HCT116 (cell line): ENCODE measurements at regions not wholly inside any gene's neighbourhood (a gene's known extent, or its start where the extent isn't known, plus 50 kb on each side); places are given as distances from the start of the nearest gene placed in this dataset.

ENCODE experiments used
- JUND ChIP-seq: IDR thresholded peaks from 2 replicates; pipeline ENCODE4 v1.6.1; 2012
- POLR2AphosphoS5 ChIP-seq: IDR thresholded peaks from 2 replicates; pipeline ENCODE4 v1.6.1; 2011; ENCODE audit warnings: mild to moderate bottlenecking, low read depth, low read length, moderate library complexity
- TF ChIP-seq, protein P1 (sequence below), 3 experiments: fragments of 200-600 bp in 1 of 3; sonication (generic) in 1 of 3; IDR thresholded peaks in 2 of 3; conservative IDR thresholded peaks in 1 of 3; 2 replicates each; pipeline ENCODE4 v1.5.1; 2012 to 2017; ENCODE audit warnings: low read depth in 2 of 3, low read length in 2 of 3, antibody characterized with exemption in 1 of 3, borderline replicate concordance in 1 of 3, control low read depth in 1 of 3, mild to moderate bottlenecking in 1 of 3, mixed read lengths in 1 of 3, mixed run types in 1 of 3, moderate library complexity in 1 of 3; ENCODE audit not compliant: insufficient read depth in 1 of 3

GRCh38 chr20:1779567-1779966 lies 115.6 kb upstream of the SIRPA start:
- no peak for TF ChIP-seq JUND
- TF ChIP-seq, protein P1, sequence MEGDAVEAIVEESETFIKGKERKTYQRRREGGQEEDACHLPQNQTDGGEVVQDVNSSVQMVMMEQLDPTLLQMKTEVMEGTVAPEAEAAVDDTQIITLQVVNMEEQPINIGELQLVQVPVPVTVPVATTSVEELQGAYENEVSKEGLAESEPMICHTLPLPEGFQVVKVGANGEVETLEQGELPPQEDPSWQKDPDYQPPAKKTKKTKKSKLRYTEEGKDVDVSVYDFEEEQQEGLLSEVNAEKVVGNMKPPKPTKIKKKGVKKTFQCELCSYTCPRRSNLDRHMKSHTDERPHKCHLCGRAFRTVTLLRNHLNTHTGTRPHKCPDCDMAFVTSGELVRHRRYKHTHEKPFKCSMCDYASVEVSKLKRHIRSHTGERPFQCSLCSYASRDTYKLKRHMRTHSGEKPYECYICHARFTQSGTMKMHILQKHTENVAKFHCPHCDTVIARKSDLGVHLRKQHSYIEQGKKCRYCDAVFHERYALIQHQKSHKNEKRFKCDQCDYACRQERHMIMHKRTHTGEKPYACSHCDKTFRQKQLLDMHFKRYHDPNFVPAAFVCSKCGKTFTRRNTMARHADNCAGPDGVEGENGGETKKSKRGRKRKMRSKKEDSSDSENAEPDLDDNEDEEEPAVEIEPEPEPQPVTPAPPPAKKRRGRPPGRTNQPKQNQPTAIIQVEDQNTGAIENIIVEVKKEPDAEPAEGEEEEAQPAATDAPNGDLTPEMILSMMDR (IDR thresholded peaks at IDR 0.05 in 2 of 3, conservative IDR thresholded peaks at IDR 0.05 in 1 of 3; ENCODE audit: borderline replicate concordance in 1 of 3, insufficient read depth in 1 of 3, low read depth in 2 of 3, low read length in 2 of 3): no peak
- no peak for TF ChIP-seq POLR2AphosphoS5
